IMR-90 (cell line): ENCODE measurements at regions not wholly inside any gene's neighbourhood (a gene's known extent, or its start where the extent isn't known, plus 50 kb on each side); places are given as distances from the start of the nearest gene placed in this dataset.

Experiments
- ATAC-seq: fragments of 200-7000 bp; cut with Tn5 transposase; 2 replicates; pipeline ENCODE4 v1.9.1; 2020; ENCODE audit warnings: low read depth, mild to moderate bottlenecking, moderate library complexity
- BruUV-seq: library from RNA; stranded (reverse); fragments of 400-500 nt; replicated peaks from 2 replicates; lab custom pipeline; 2021; lab: Mats Ljungman, UMichigan
- CTCF ChIA-PET: fragments of 300-600 bp; formaldehyde crosslinking; extraction: SDS; loops from one replicate; lab custom pipeline; 2021; ENCODE audit warnings: antibody characterized with exemption; lab: Yijun Ruan, JAX
- POLR2A ChIA-PET: fragments of 300-600 bp; sonication (Branson Sonifier 250); formaldehyde crosslinking; loops from one replicate; lab custom pipeline; 2022; ENCODE audit warnings: antibody characterized with exemption; ENCODE audit not compliant: unreplicated experiment; lab: Charles Lee
- DNase-seq: peaks from one replicate; pipeline ENCODE4 v3.0.0; 2013
- H2AFZ ChIP-seq: replicated peaks from 2 replicates; pipeline ENCODE3; 2013; ENCODE audit warnings: low read length, mild to moderate bottlenecking; ENCODE audit not compliant: poor library complexity
- H2AK5ac ChIP-seq: 2 replicates; pipeline ENCODE4 v1.6.1; 2013; ENCODE audit warnings: low read depth, low read length, inconsistent platforms
- H2AK9ac ChIP-seq: replicated peaks from 2 replicates; pipeline ENCODE3; 2013; ENCODE audit warnings: mild to moderate bottlenecking, low read depth, low read length, moderate library complexity; ENCODE audit not compliant: poor library complexity
- H2BK120ac ChIP-seq: 2 replicates; pipeline ENCODE4 v1.6.1; 2013; ENCODE audit warnings: low read depth, low read length, inconsistent platforms
- H2BK15ac ChIP-seq: 3 replicates; pipeline ENCODE4 v1.6.1; 2013; ENCODE audit warnings: low read depth, low read length, inconsistent platforms
- H2BK20ac ChIP-seq: 2 replicates; pipeline ENCODE4 v1.6.1; 2013; ENCODE audit warnings: low read depth, mild to moderate bottlenecking, inconsistent platforms, low read length, moderate library complexity
- H2BK5ac ChIP-seq: 2 replicates; pipeline ENCODE4 v1.6.1; 2013; ENCODE audit warnings: mild to moderate bottlenecking, low read depth, low read length, inconsistent platforms; ENCODE audit not compliant: poor library complexity, severe bottlenecking
- H3K14ac ChIP-seq: replicated peaks from 2 replicates; pipeline ENCODE4 v1.6.1; 2013; ENCODE audit warnings: low read depth, low read length, inconsistent platforms
- H3K18ac ChIP-seq: 2 replicates; pipeline ENCODE4 v1.6.1; 2013; ENCODE audit warnings: low read depth, low read length, control low read depth
- H3K23ac ChIP-seq: 2 replicates; pipeline ENCODE4 v1.6.1; 2013; ENCODE audit warnings: low read depth, low read length, inconsistent platforms
- H3K27ac ChIP-seq: 2 replicates; pipeline ENCODE4 v1.5.1; 2013; ENCODE audit warnings: mild to moderate bottlenecking, control low read depth, low read length; ENCODE audit not compliant: insufficient read depth
- H3K27me3 ChIP-seq: 2 replicates; pipeline ENCODE4 v1.6.1; 2013; ENCODE audit warnings: low read length; ENCODE audit not compliant: control insufficient read depth, insufficient read depth
- H3K36me3 ChIP-seq: 2 replicates; pipeline ENCODE4 v1.6.1; 2013; ENCODE audit warnings: low read length, mixed read lengths; ENCODE audit not compliant: control insufficient read depth, insufficient read depth
- H3K4ac ChIP-seq: 2 replicates; pipeline ENCODE4 v1.6.1; 2013; ENCODE audit warnings: low read depth, low read length, inconsistent platforms
- H3K4me1 ChIP-seq: 2 replicates; pipeline ENCODE4 v1.6.1; 2013; ENCODE audit warnings: low read length, mixed read lengths; ENCODE audit not compliant: control insufficient read depth, insufficient read depth
- H3K4me2 ChIP-seq: 2 replicates; pipeline ENCODE4 v1.6.1; 2013; ENCODE audit warnings: low read depth, mild to moderate bottlenecking, control low read depth, low read length, moderate library complexity
- H3K4me3 ChIP-seq: 2 replicates; pipeline ENCODE4 v1.5.1; 2013; ENCODE audit warnings: low read depth, mild to moderate bottlenecking, control low read depth, low read length, moderate library complexity; ENCODE audit not compliant: insufficient read depth
- H3K56ac ChIP-seq: 2 replicates; pipeline ENCODE4 v1.6.1; 2013; ENCODE audit warnings: low read length, inconsistent platforms; ENCODE audit not compliant: insufficient read depth; ENCODE audit errors: extremely low read depth
- H3K79me1 ChIP-seq, 2 experiments: 2 replicates each; pipeline ENCODE4 v1.6.1; 2013; ENCODE audit warnings: low read length in 2 of 2, inconsistent platforms in 1 of 2, low read depth in 1 of 2
- H3K9ac ChIP-seq: 2 replicates; pipeline ENCODE4 v1.6.1; 2013; ENCODE audit warnings: low read depth, low read length, control low read depth
- H3K9me1 ChIP-seq: 2 replicates; pipeline ENCODE4 v1.6.1; 2013; ENCODE audit warnings: low read length, inconsistent platforms; ENCODE audit not compliant: insufficient read depth
- H3K9me3 ChIP-seq: 2 replicates; pipeline ENCODE4 v1.6.1; 2013; ENCODE audit warnings: low read length; ENCODE audit not compliant: control insufficient read depth, insufficient read depth
- H4K20me1 ChIP-seq: 2 replicates; pipeline ENCODE4 v1.6.1; 2013; ENCODE audit warnings: low read length, inconsistent platforms; ENCODE audit not compliant: insufficient read depth
- H4K5ac ChIP-seq: 2 replicates; pipeline ENCODE4 v1.6.1; 2013; ENCODE audit warnings: mild to moderate bottlenecking, low read depth, low read length, control low read depth
- H4K8ac ChIP-seq, 2 experiments: 2 replicates each; pipeline ENCODE4 v1.6.1; 2013; ENCODE audit warnings: low read depth in 2 of 2, low read length in 2 of 2, control low read depth in 1 of 2, inconsistent platforms in 1 of 2
- H4K91ac ChIP-seq: 2 replicates; pipeline ENCODE4 v1.6.1; 2013; ENCODE audit warnings: low read depth, low read length, inconsistent platforms; ENCODE audit not compliant: insufficient read depth
- BHLHE40 ChIP-seq: fragments of 150-350 bp; IDR thresholded peaks from 2 replicates; pipeline ENCODE4 v1.6.1; 2016; ENCODE audit warnings: mild to moderate bottlenecking, low read depth, low read length
- CEBPB ChIP-seq: IDR thresholded peaks from 2 replicates; pipeline ENCODE4 v1.6.1; 2012; ENCODE audit warnings: low read depth, low read length, improper control_type of control experiment
- CHD1 ChIP-seq: IDR thresholded peaks from 2 replicates; pipeline ENCODE4 v1.6.1; 2012; ENCODE audit warnings: low read depth, low read length, improper control_type of control experiment
- FOS ChIP-seq: fragments of 150-350 bp; IDR thresholded peaks from 2 replicates; pipeline ENCODE4 v1.6.1; 2016; ENCODE audit warnings: low read depth, low read length
- MAFK ChIP-seq: IDR thresholded peaks from 2 replicates; pipeline ENCODE4 v1.6.1; 2012; ENCODE audit warnings: low read depth, low read length, improper control_type of control experiment
- MAZ ChIP-seq: IDR thresholded peaks from 2 replicates; pipeline ENCODE4 v1.6.1; 2012; ENCODE audit warnings: low read depth, mild to moderate bottlenecking, low read length, improper control_type of control experiment, moderate library complexity, borderline replicate concordance
- MXI1 ChIP-seq: IDR thresholded peaks from 2 replicates; pipeline ENCODE4 v1.6.1; 2012; ENCODE audit warnings: low read depth, mild to moderate bottlenecking, low read length, moderate library complexity, borderline replicate concordance
- NFE2L2 ChIP-seq: fragments of 150-350 bp; IDR thresholded peaks from 2 replicates; pipeline ENCODE4 v1.6.1; 2016; ENCODE audit warnings: low read depth, mild to moderate bottlenecking, low read length
- POLR2A ChIP-seq: IDR thresholded peaks from 2 replicates; pipeline ENCODE4 v1.6.1; 2012; ENCODE audit warnings: mild to moderate bottlenecking, low read depth, low read length
- RAD21 ChIP-seq: IDR thresholded peaks from 2 replicates; pipeline ENCODE4 v1.6.1; 2012; ENCODE audit warnings: low read length, improper control_type of control experiment
- RCOR1 ChIP-seq: IDR thresholded peaks from 2 replicates; pipeline ENCODE4 v1.6.1; 2012; ENCODE audit warnings: mild to moderate bottlenecking, low read length, improper control_type of control experiment; ENCODE audit not compliant: insufficient replicate concordance
- RFX5 ChIP-seq: IDR thresholded peaks from 2 replicates; pipeline ENCODE4 v1.8.0; 2012; ENCODE audit warnings: low read depth, mild to moderate bottlenecking, low read length, moderate library complexity
- SMC3 ChIP-seq: fragments of 150-350 bp; IDR thresholded peaks from 2 replicates; pipeline ENCODE4 v1.6.1; 2016; ENCODE audit warnings: low read depth, mild to moderate bottlenecking, antibody characterized with exemption, low read length, moderate library complexity
- WGBS, 2 experiments: methylation state at CpG; one replicate each; pipeline versions ENCODE4 v1.1.5 to v1.1.7; 2013; ENCODE audit warnings: missing lambda C conversion rate in 2 of 2; ENCODE audit not compliant: insufficient read length in 1 of 2; ENCODE audit errors: extremely low coverage in 2 of 2; 5-methylcytosine and 5-hydroxymethylcytosine counted together
- dilution Hi-C: fragments of 300-500 bp; cut with HindIII; formaldehyde crosslinking; loops from one replicate; pipeline ENCODE4 v1.14.3; 2018; ENCODE audit warnings: low sequenced_read_pairs; ENCODE audit not compliant: unreplicated experiment
- in situ Hi-C: fragments of 300-500 bp; cut with MboI; formaldehyde crosslinking; loops from 3 replicates; pipeline ENCODE4 v1.14.3; 2019; ENCODE audit warnings: low sequenced_read_pairs, inconsistent platforms, mixed read lengths
- intact Hi-C: fragments of 100-400 bp; cut with micrococcal nuclease; formaldehyde crosslinking; loops from 2 replicates; pipeline ENCODE4 v1.10.0; 2022
- TF ChIP-seq, protein P1 (sequence below): conservative IDR thresholded peaks from 2 replicates; pipeline ENCODE4 v1.5.1; 2012; ENCODE audit warnings: mild to moderate bottlenecking, low read depth, low read length, improper control_type of control experiment
- TF ChIP-seq, protein P2 (sequence below): fragments of 150-350 bp; IDR thresholded peaks from 2 replicates; pipeline ENCODE4 v1.6.1; 2017; ENCODE audit warnings: mild to moderate bottlenecking, antibody characterized with exemption, low read length, low read depth
- TF ChIP-seq, protein P3 (sequence below): fragments of 150-350 bp; IDR thresholded peaks from 2 replicates; pipeline ENCODE4 v1.6.1; 2016; ENCODE audit warnings: low read depth, mild to moderate bottlenecking, low read length, moderate library complexity, borderline replicate concordance

DNA sequence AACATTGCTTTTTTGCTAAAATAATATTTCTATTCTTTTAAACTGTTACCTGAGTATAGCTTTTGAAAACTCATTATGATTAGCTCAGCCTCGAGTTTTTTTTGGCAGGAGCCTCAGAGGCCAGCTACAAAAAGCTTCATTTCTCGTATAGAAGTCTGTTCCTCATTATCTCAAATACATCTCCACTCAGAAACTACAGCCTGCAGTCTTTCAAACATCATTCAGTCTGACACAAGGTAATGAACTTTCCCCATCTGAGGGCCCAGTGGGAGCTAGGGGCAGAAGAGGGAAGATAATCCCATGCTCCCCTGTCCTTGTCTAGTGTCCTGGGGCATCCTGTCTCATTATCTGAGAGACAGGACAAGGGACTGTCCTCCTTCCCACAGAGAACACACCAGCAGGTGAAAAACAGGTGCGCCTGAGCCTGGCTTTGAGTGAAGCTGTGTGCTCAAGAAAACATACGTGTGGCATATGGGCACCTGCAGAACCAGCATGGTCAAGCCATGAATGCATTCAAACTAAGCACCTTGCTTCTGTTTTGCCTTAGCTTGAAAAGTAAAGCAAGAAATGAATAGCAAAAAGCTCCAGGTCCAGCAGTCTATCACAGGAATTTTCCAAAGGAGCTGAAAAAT lies 247.5 kb downstream of the MREG start:
- 0 out of 2 replicates have a peak overlapping the region, but pooled peaks have one; percentile 20 for H3K4ac ChIP-seq
- H3K9me1 ChIP-seq, result peaks cover 3% of the 10 kb centered on the region; the same call in 1 of the 2 replicates
- H2BK5ac ChIP-seq, result no peak overlapping the region
- DNase-seq (no peak), ATAC-seq (no peak)
- H3K4me1 ChIP-seq, result peaks cover 7% of the 10 kb centered on the region
- ChIA-PET CTCF (interaction anchor here (0.6 kb wide), 1 partner anchor 26 kb away, joined by 3 read pairs; no protein-coding TSS in a partner anchor), POLR2A (interaction anchor here (0.6 kb wide), 1 partner anchor 60 kb away, joined by 7 read pairs; no protein-coding TSS in a partner anchor)
- H2BK15ac ChIP-seq, result no peak overlapping the region
- dilution Hi-C loops (no loop called here), intact Hi-C loops (no loop called here), in situ Hi-C loops (no loop called here)
- H3K36me3 ChIP-seq, result no peaks in the 10 kb centered on the region
- BruUV-seq, result no TSS peak
- H2AK9ac ChIP-seq, result no peak overlapping the region
- H3K27ac ChIP-seq, result no peak overlapping the region
- H2BK120ac ChIP-seq, result no peak overlapping the region
- H3K9ac ChIP-seq, result no peak overlapping the region
- no peaks in the 10 kb centered on the region for H3K79me1 ChIP-seq
- no peak overlapping the region for H3K23ac ChIP-seq
- peaks cover 4% of the 10 kb centered on the region for H3K9me3 ChIP-seq
- H3K14ac ChIP-seq, result no peak overlapping the region; the same call in 1 of the 2 replicates
- H3K4me2 ChIP-seq, result no peak overlapping the region
- H3K18ac ChIP-seq, result no peak overlapping the region
- 0 out of 2 replicates have a peak overlapping the region, but pooled peaks have one; percentile 16 for H2BK20ac ChIP-seq
- no peak overlapping the region for H4K8ac ChIP-seq
- no peak for TF ChIP-seq RFX5
- no peak for TF ChIP-seq NFE2L2
- TF ChIP-seq MAZ, result no peak
- TF ChIP-seq MAFK, result no peak
- TF ChIP-seq, protein P1, sequence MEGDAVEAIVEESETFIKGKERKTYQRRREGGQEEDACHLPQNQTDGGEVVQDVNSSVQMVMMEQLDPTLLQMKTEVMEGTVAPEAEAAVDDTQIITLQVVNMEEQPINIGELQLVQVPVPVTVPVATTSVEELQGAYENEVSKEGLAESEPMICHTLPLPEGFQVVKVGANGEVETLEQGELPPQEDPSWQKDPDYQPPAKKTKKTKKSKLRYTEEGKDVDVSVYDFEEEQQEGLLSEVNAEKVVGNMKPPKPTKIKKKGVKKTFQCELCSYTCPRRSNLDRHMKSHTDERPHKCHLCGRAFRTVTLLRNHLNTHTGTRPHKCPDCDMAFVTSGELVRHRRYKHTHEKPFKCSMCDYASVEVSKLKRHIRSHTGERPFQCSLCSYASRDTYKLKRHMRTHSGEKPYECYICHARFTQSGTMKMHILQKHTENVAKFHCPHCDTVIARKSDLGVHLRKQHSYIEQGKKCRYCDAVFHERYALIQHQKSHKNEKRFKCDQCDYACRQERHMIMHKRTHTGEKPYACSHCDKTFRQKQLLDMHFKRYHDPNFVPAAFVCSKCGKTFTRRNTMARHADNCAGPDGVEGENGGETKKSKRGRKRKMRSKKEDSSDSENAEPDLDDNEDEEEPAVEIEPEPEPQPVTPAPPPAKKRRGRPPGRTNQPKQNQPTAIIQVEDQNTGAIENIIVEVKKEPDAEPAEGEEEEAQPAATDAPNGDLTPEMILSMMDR, result no peak
- no peak for TF ChIP-seq RCOR1
- TF ChIP-seq, protein P2, sequence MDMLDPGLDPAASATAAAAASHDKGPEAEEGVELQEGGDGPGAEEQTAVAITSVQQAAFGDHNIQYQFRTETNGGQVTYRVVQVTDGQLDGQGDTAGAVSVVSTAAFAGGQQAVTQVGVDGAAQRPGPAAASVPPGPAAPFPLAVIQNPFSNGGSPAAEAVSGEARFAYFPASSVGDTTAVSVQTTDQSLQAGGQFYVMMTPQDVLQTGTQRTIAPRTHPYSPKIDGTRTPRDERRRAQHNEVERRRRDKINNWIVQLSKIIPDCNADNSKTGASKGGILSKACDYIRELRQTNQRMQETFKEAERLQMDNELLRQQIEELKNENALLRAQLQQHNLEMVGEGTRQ, result no peak
- no peak for TF ChIP-seq FOS
- no peak for TF ChIP-seq CEBPB
- TF ChIP-seq BHLHE40, result no peak
- TF ChIP-seq, protein P3, sequence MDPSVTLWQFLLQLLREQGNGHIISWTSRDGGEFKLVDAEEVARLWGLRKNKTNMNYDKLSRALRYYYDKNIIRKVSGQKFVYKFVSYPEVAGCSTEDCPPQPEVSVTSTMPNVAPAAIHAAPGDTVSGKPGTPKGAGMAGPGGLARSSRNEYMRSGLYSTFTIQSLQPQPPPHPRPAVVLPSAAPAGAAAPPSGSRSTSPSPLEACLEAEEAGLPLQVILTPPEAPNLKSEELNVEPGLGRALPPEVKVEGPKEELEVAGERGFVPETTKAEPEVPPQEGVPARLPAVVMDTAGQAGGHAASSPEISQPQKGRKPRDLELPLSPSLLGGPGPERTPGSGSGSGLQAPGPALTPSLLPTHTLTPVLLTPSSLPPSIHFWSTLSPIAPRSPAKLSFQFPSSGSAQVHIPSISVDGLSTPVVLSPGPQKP, result no peak
- TF ChIP-seq POLR2A, result no peak
- TF ChIP-seq RAD21, result no peak
- TF ChIP-seq SMC3, result no peak
- TF ChIP-seq MXI1, result no peak
- TF ChIP-seq CHD1, result no peak
- H3K27me3 ChIP-seq, result no peaks in the 10 kb centered on the region
- no peak overlapping the region for H2AK5ac ChIP-seq
- no peak overlapping the region for H3K56ac ChIP-seq
- 80% methylated on average over 3 of the region's 4 CpGs; no CpG with 5 or more reads in 1 of the 2 experiments for WGBS, 2 experiments
- no peak overlapping the region for H4K5ac ChIP-seq
- no peak overlapping the region for H2AFZ ChIP-seq
- no peaks in the 10 kb centered on the region for H4K20me1 ChIP-seq
- no peak overlapping the region for H3K4me3 ChIP-seq
- H4K91ac ChIP-seq, result no peak overlapping the region
